ENCODE measurements at regions not wholly inside any gene's neighbourhood (a gene's known extent, or its start where the extent isn't known, plus 50 kb on each side); places are given as distances from the start of the nearest gene placed in this dataset.

DNA sequence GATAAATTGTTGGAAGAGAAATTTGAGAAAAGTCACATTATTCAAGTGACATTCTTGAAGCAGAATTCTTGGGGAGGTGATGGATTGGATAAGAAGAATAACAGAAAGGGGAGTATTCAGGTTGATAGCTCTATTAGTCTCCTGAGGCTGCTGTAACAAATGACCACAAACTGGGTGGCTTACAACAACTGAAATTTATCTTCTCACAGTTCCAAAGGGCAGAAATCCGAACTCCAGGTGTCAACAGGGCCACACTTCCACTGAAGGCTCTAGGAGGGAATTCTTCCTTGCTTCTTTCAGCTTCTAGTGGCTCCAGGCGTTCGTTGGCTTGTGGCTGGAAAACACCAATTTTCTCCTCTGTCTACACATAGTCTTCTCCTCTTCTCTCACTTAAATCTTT lies 99.8 kb downstream of the TES start:
- in situ Hi-C loops (cut with HindIII; ENCODE audit: low pct_unique_long_range_greater_than_20kb, low sequenced_read_pairs) = no loop called here

GRCh38 chr7:116311259-116311658 lies 100.9 kb downstream of the TES start:
- in situ Hi-C loops (cut with HindIII; ENCODE audit: low pct_unique_long_range_greater_than_20kb, low sequenced_read_pairs) = no loop called here
- no peak for DNase-seq (ENCODE audit: low read depth)

More for the DNA sequence above, 99.8 kb downstream of the TES start:
- no peak for DNase-seq (ENCODE audit: low read depth)

DNA sequence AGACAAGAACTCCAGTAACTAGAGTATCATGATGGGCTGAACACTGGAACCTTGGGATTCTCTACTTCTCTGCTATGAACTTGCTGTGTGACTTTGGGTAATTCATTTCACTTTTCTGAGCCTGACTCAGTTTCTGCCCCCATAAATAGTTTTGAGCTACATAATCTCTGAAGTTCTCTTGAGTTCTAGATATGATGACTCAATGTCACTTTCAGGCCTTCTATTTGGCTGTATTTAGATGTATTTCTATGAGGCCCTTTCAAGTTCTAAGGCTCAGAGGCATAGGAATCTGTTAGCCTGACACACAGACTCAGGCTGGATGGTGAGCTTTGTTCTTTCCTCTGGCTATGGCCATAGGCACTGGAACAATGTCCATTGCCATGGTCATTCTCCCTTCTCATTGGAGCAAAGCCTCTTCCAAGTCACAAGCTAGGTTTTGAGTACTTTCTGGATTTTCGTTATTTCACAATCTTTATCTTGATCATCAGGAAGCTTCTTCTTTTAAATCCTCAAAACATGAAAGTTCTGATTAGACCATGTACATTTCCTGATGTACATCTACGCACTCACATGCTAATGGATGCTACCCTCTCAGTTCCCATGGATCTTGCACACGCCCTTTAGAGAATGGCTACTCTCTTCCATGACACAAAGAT lies 101.6 kb downstream of the TES start:
- in situ Hi-C loops (cut with HindIII; ENCODE audit: low pct_unique_long_range_greater_than_20kb, low sequenced_read_pairs) = no loop called here
- DNase-seq (ENCODE audit: low read depth) = no peak

DNA sequence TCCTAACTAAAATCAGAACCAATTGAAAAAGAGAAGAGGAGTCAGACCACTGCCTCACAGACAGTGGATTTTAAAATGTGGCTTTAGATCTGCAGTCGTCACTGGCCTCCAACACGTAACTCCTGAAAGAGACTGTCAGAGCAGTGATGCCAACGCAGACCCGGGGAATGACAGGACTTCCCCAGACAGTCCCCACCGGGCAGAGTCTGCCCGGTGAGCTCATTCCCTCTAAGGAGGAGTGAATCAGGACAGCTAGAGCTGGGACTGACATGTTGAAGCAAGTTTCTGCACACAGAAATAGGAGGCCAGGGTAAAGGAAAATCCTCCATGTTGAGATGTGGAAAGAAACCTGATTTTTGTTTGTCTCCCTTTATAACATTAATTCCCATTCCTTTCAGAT lies 105.0 kb downstream of the TES start:
- in situ Hi-C loops (cut with HindIII; ENCODE audit: low pct_unique_long_range_greater_than_20kb, low sequenced_read_pairs) = no loop called here
- peak; percentile 10 for DNase-seq (ENCODE audit: low read depth)

- no peak for DNase-seq (ENCODE audit: low read depth)
- in situ Hi-C loops (cut with HindIII; ENCODE audit: low pct_unique_long_range_greater_than_20kb, low sequenced_read_pairs) = no loop called here
These were observed 105.5 kb downstream of the TES start for GRCh38 chr7:116315803-116316202.

GRCh38 chr7:116316838-116317628 lies 106.7 kb downstream of the TES start:
- in situ Hi-C loops (cut with HindIII; ENCODE audit: low pct_unique_long_range_greater_than_20kb, low sequenced_read_pairs) = no loop called here
- peak; percentile 86 for DNase-seq (ENCODE audit: low read depth)

DNA sequence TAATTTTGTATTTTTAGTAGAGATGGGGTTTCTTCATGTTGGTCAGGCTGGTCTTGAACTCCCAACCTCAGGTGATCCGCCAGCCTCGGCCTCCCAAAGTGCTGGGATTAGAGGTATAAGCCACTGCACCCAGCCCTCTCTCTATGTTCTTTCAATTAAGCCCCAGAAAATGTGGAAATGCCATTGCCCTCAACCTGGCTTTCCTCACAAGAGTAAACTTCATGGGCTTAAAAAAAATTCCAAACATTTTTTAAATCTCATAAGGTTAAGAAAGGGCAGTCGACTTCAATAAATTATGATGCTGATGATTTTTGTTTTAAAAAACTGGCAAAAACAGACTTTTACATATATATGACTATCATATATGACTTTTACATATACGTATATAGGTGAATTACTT lies 107.6 kb downstream of the TES start:
- in situ Hi-C loops (cut with HindIII; ENCODE audit: low pct_unique_long_range_greater_than_20kb, low sequenced_read_pairs) = no loop called here
- no peak for DNase-seq (ENCODE audit: low read depth)

DNA sequence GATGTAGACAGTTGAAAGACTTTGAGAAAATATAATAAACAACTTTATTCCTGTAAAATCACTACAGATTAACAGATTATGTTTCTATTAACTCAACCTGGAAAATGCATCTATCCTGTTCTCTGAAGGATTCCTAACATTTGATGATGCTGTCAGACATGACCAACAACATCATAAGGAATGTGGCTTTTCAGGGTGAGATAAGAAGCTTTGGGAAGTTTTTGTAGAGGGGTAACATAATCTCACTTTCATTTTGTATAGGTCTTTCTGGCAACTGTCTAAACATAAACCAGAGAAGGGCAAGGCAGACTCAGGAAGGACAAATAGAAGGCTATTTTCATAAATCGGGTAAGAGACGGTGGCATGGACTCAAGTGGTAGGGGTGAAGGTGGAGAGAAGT lies 112.2 kb downstream of the TES start:
- DNase-seq (ENCODE audit: low read depth) = no peak
- in situ Hi-C loops (cut with HindIII; ENCODE audit: low pct_unique_long_range_greater_than_20kb, low sequenced_read_pairs) = no loop called here

DNA sequence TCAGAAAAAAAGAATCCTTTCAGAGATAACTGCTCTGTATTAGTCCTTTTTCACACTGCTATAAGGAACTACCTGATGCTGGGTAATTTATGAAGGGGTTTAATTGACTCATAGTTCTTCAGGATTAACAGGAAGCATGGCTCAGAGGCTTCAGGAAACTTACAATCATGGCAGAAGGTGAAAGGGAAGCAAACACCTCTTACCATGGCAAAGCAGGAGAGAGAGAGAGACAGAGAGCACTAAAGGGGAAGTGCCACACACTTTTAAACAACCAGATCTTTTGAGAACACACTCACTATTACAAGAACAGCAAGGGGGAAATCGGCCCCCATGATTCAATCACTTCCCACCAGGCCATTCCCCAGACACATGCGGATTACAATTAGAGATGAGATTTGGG lies 114.2 kb downstream of the TES start:
- no peak for DNase-seq (ENCODE audit: low read depth)
- in situ Hi-C loops (cut with HindIII; ENCODE audit: low pct_unique_long_range_greater_than_20kb, low sequenced_read_pairs) = no loop called here

DNA sequence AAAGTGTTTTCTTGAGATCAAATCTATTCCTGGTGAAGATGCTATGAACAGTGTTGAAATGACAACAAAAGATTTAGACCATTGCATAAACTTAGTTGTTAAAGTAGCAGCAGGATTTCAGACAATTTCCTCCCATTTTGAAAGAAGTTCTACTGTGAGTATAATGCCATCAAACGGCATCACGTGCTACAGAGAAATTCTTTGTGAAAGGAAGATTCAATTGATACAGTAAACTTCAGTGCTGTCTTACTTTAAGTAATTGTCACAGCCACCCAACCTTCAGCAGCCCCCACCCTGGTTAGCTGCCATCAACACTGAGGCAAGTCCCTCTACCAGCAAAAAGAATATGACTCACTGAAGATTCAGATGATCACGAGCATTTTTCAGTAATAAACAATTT lies 115.2 kb downstream of the TES start:
- in situ Hi-C loops (cut with HindIII; ENCODE audit: low pct_unique_long_range_greater_than_20kb, low sequenced_read_pairs) = no loop called here
- no peak for DNase-seq (ENCODE audit: low read depth)

- no peak for DNase-seq (ENCODE audit: low read depth)
- in situ Hi-C loops (cut with HindIII; ENCODE audit: low pct_unique_long_range_greater_than_20kb, low sequenced_read_pairs) = no loop called here
These were observed 116.8 kb downstream of the TES start for GRCh38 chr7:116327135-116327534.

DNA sequence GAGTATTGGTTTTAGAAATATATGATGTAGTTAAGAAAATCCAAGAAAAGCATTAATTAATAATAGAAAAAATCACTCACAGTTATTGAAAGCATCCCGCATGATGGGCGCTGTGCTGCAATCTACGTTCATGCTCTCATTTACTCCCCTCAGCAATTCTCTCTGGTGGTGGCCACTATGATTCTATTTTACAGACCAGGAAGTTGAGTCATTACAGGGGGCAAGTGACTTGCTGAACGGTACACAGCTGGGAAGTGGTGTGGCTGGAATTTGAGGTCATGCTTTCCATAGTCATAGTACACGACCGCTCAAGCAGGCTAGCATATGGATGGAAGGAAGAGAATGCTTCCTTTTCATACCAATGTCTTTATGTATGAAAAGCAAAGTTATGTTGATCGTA lies 117.4 kb downstream of the TES start:
- DNase-seq (ENCODE audit: low read depth) = peak; percentile 4
- in situ Hi-C loops (cut with HindIII; ENCODE audit: low pct_unique_long_range_greater_than_20kb, low sequenced_read_pairs) = no loop called here

- DNase-seq (ENCODE audit: low read depth) = no peak
- in situ Hi-C loops (cut with HindIII; ENCODE audit: low pct_unique_long_range_greater_than_20kb, low sequenced_read_pairs) = no loop called here
These were observed 117.8 kb downstream of the TES start for GRCh38 chr7:116328161-116328560.

GRCh38 chr7:116329686-116330503 lies 119.6 kb downstream of the TES start:
- in situ Hi-C loops (cut with HindIII; ENCODE audit: low pct_unique_long_range_greater_than_20kb, low sequenced_read_pairs) = no loop called here
- DNase-seq (ENCODE audit: low read depth) = no peak

- DNase-seq (ENCODE audit: low read depth) = no peak
- in situ Hi-C loops (cut with HindIII; ENCODE audit: low pct_unique_long_range_greater_than_20kb, low sequenced_read_pairs) = no loop called here
These were observed 120.7 kb downstream of the TES start for GRCh38 chr7:116331020-116331419.

- in situ Hi-C loops (cut with HindIII; ENCODE audit: low pct_unique_long_range_greater_than_20kb, low sequenced_read_pairs) = no loop called here
These were observed 122.4 kb downstream of the TES start for GRCh38 chr7:116332766-116333165.

GRCh38 chr7:116334555-116334954 lies 124.2 kb downstream of the TES start:
- no peak for DNase-seq (ENCODE audit: low read depth)
- in situ Hi-C loops (cut with HindIII; ENCODE audit: low pct_unique_long_range_greater_than_20kb, low sequenced_read_pairs) = no loop called here

More at GRCh38 chr7:116332766-116333165, 122.4 kb downstream of the TES start:
- DNase-seq (ENCODE audit: low read depth) = no peak

- in situ Hi-C loops (cut with HindIII; ENCODE audit: low pct_unique_long_range_greater_than_20kb, low sequenced_read_pairs) = no loop called here
These were observed 126.7 kb downstream of the TES start for GRCh38 chr7:116337018-116337417.

GRCh38 chr7:116337800-116338199 lies 127.5 kb downstream of the TES start:
- DNase-seq (ENCODE audit: low read depth) = no peak
- in situ Hi-C loops (cut with HindIII; ENCODE audit: low pct_unique_long_range_greater_than_20kb, low sequenced_read_pairs) = no loop called here

More at GRCh38 chr7:116337018-116337417, 126.7 kb downstream of the TES start:
- no peak for DNase-seq (ENCODE audit: low read depth)

All from Caki2 (cell line).